ENCODE measurements at regions not wholly inside any gene's neighbourhood (a gene's known extent, or its start where the extent isn't known, plus 50 kb on each side); places are given as distances from the start of the nearest gene placed in this dataset.

DNA sequence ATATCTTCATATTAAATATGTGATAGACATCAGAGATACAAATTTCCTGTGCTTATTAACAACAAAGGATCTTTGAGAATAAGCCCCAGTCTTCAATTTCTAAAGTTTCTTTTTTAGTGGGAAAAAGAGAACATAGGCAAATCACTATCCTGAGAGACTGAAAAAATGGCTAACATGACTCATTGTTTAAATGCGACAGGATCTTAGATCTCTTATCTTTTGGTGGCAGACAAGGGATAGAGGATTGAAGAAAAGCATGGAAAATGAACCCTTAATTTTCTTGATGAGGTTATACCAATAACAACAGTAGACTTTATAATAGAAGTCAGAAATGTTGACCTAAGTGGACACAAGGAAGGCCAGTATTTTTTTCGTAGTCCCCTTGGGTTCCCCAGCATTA, 178.6 kb upstream of the MAP3K7 start:
- CTCF ChIA-PET = no interaction called here
- intact Hi-C loops (cut with micrococcal nuclease) = no loop called here
- Mint-ChIP-seq H3K27ac (no peak overlapping the region), H3K27me3 (ENCODE audit: low read depth) (peaks cover 5% of the 10 kb centered on the region), H3K4me1 (ENCODE audit: low read depth) (no peaks in the 10 kb centered on the region), H3K9me3 (no peaks in the 10 kb centered on the region), H3K36me3 (ENCODE audit: low read depth) (no peaks in the 10 kb centered on the region), H3K4me3 (no peak overlapping the region)
- DNase-seq = no peak

- H3K36me3 Mint-ChIP-seq (ENCODE audit: low read depth) = no peaks in the 10 kb centered on the region
- no peak overlapping the region for H3K4me3 Mint-ChIP-seq
- no peak overlapping the region for H3K27ac Mint-ChIP-seq
- no peaks in the 10 kb centered on the region for H3K9me3 Mint-ChIP-seq
- peaks cover 10% of the 10 kb centered on the region for H3K27me3 Mint-ChIP-seq (ENCODE audit: low read depth)
- CTCF ChIA-PET = no interaction called here
- no peak for DNase-seq
- no peaks in the 10 kb centered on the region for H3K4me1 Mint-ChIP-seq (ENCODE audit: low read depth)
- intact Hi-C loops (cut with micrococcal nuclease) = no loop called here
Observed at GRCh38 chr6:90764001-90764400, 177.1 kb upstream of the MAP3K7 start.

DNA sequence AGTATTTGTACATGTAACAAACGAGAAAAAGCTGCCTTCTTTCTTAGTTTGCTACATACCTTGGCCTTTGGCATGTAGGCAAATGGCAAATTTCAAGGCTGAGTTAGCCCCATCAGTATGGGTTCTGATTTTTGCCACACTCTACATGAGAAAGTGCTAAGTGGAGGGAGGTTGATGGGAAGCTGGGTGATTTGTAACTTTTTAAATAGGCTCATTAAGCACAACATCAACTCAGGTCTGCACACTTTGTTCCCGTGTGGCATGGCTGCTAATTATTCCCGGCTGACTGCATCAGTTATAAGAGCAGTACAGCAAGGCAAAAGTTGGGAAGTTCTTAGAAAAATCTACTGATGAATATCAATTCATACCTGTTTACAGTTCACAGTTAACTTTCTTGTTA, 172.8 kb upstream of the MAP3K7 start:
- peaks cover 14% of the 10 kb centered on the region for H3K27me3 Mint-ChIP-seq (ENCODE audit: low read depth)
- no peak for DNase-seq
- H3K9me3 Mint-ChIP-seq = no peaks in the 10 kb centered on the region
- H3K27ac Mint-ChIP-seq = no peak overlapping the region
- no peaks in the 10 kb centered on the region for H3K4me1 Mint-ChIP-seq (ENCODE audit: low read depth)
- no peaks in the 10 kb centered on the region for H3K36me3 Mint-ChIP-seq (ENCODE audit: low read depth)
- CTCF ChIA-PET = no interaction called here
- no peak overlapping the region for H3K4me3 Mint-ChIP-seq
- intact Hi-C loops (cut with micrococcal nuclease) = no loop called here

DNA sequence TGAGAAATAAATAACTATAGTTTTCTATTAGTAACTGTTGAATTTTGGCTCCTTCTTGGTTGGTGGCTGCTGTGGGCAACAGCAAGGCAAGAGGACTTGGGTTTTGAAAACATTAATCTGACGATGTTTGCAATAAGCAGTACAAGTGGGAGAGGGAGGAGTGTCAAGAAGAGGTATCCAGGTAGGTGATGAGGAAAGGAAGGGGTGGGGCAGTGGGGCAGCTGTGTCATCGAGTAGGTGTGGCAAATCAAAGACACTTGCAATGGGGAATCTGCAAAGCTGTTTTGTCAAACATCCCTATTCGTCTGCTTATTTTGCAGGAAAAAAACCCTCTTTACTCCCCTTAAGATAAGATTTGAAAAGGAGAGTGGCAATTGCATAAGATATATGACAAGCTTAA, 171.9 kb upstream of the MAP3K7 start:
- peaks cover 12% of the 10 kb centered on the region for H3K27me3 Mint-ChIP-seq (ENCODE audit: low read depth)
- no peak overlapping the region for H3K4me3 Mint-ChIP-seq
- CTCF ChIA-PET = no interaction called here
- H3K9me3 Mint-ChIP-seq = no peaks in the 10 kb centered on the region
- H3K36me3 Mint-ChIP-seq (ENCODE audit: low read depth) = no peaks in the 10 kb centered on the region
- H3K4me1 Mint-ChIP-seq (ENCODE audit: low read depth) = no peaks in the 10 kb centered on the region
- no peak for DNase-seq
- no peak overlapping the region for H3K27ac Mint-ChIP-seq
- intact Hi-C loops (cut with micrococcal nuclease) = no loop called here

- no peak overlapping the region for H3K4me3 Mint-ChIP-seq
- CTCF ChIA-PET = interaction anchor here (0.5 kb wide), 1 partner anchor 345 kb away, joined by 4 read pairs; no protein-coding TSS in a partner anchor
- H3K27ac Mint-ChIP-seq = no peak overlapping the region
- intact Hi-C loops (cut with micrococcal nuclease) = no loop called here
- no peaks in the 10 kb centered on the region for H3K9me3 Mint-ChIP-seq
- peaks cover 13% of the 10 kb centered on the region for H3K27me3 Mint-ChIP-seq (ENCODE audit: low read depth)
- no peaks in the 10 kb centered on the region for H3K36me3 Mint-ChIP-seq (ENCODE audit: low read depth)
- no peak for DNase-seq
- H3K4me1 Mint-ChIP-seq (ENCODE audit: low read depth) = no peaks in the 10 kb centered on the region
Observed at GRCh38 chr6:90753820-90754643, 167.2 kb upstream of the MAP3K7 start.

DNA sequence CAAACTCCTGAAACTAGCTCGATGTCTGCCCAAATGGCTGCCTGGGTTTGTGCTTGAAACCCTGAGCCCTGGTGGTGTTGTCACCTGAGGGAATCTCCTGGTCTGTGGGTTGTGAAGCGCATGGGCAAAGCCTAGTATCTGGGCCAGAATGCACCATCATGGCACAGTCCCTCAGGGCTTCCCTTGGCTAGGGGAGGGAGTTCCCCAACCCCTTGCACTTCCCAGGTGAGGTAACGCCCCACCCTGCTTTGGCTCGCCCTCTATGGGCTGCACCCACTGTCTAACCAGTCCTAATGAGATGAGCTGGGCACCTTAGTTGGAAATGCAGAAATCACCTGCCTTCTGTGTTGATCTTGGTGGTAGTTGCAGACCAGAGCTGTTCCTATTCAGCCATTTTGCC, 152.9 kb upstream of the MAP3K7 start:
- DNase-seq = no peak
- H3K36me3 Mint-ChIP-seq (ENCODE audit: low read depth) = no peaks in the 10 kb centered on the region
- no peaks in the 10 kb centered on the region for H3K9me3 Mint-ChIP-seq
- H3K27ac Mint-ChIP-seq = no peak overlapping the region
- intact Hi-C loops (cut with micrococcal nuclease) = no loop called here
- no peaks in the 10 kb centered on the region for H3K4me1 Mint-ChIP-seq (ENCODE audit: low read depth)
- no peaks in the 10 kb centered on the region for H3K27me3 Mint-ChIP-seq (ENCODE audit: low read depth)
- CTCF ChIA-PET = interaction anchor here (0.7 to 0.8 kb wide), 2 partner anchors 13 to 45 kb away, joined by 3 to 4 read pairs; no protein-coding TSS in a partner anchor
- no peak overlapping the region for H3K4me3 Mint-ChIP-seq

DNA sequence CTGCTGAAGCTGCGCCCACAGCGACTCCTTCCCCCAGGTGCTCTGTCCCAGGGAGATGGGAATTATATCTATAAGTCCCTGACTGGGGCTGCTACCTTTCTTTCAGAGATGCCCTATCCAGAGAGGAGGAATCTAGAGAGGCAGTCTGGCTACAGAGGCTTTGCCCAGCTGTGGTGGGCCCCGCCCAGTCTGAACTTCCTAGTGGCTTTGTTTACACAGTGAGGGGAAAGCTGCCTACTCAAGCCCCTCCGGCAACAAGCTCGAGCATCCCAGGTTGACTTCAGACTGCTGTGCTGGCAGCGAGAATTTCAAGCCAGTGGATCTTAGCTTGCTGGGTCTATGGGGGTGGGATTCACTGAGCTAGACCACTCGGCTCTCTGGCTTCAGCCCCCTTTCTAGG, 152.5 kb upstream of the MAP3K7 start:
- intact Hi-C loops (cut with micrococcal nuclease) = no loop called here
- Mint-ChIP-seq H3K9me3 (peaks cover 3% of the 10 kb centered on the region), H3K27me3 (ENCODE audit: low read depth) (no peaks in the 10 kb centered on the region), H3K36me3 (ENCODE audit: low read depth) (no peaks in the 10 kb centered on the region), H3K4me1 (ENCODE audit: low read depth) (no peaks in the 10 kb centered on the region), H3K27ac (no peak overlapping the region), H3K4me3 (no peak overlapping the region)
- CTCF ChIA-PET = interaction anchor here (0.7 to 0.8 kb wide), 2 partner anchors 13 to 44 kb away, joined by 3 to 4 read pairs; no protein-coding TSS in a partner anchor
- no peak for DNase-seq

- peaks cover 4% of the 10 kb centered on the region for H3K27me3 Mint-ChIP-seq (ENCODE audit: low read depth)
- CTCF ChIA-PET = no interaction called here
- intact Hi-C loops (cut with micrococcal nuclease) = no loop called here
Observed at GRCh38 chr6:90730151-90730673, 143.3 kb upstream of the MAP3K7 start.

DNA sequence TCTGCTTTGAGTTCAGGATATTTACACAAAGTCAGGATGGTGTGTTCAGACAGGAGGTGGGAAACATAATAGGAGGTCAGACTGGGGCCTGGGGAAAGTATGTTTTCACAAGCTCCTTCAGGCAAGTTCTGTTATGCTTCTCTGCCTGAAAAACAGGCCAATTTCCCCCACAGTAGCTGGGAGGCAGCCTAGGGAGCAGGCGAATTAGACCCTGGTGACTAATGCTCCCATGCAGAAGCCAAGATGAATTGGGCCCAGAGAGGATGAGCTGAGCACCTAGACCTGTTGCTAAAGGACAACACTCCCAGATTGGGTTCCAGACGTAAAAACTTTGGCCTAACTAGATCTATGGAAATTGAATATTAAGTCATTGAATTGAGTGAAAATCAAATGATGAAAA, 142.2 kb upstream of the MAP3K7 start:
- H3K4me3 Mint-ChIP-seq = no peak overlapping the region
- H3K27me3 Mint-ChIP-seq (ENCODE audit: low read depth) = peaks cover 6% of the 10 kb centered on the region
- H3K36me3 Mint-ChIP-seq (ENCODE audit: low read depth) = no peaks in the 10 kb centered on the region
- intact Hi-C loops (cut with micrococcal nuclease) = no loop called here
- no peak for DNase-seq
- H3K9me3 Mint-ChIP-seq = peaks cover 4% of the 10 kb centered on the region
- H3K4me1 Mint-ChIP-seq (ENCODE audit: low read depth) = no peaks in the 10 kb centered on the region
- no peak overlapping the region for H3K27ac Mint-ChIP-seq
- CTCF ChIA-PET = no interaction called here

More at GRCh38 chr6:90730151-90730673, 143.3 kb upstream of the MAP3K7 start:
- Mint-ChIP-seq H3K27ac (no peak overlapping the region), H3K4me3 (no peak overlapping the region), H3K9me3 (peaks cover 9% of the 10 kb centered on the region), H3K4me1 (ENCODE audit: low read depth) (no peaks in the 10 kb centered on the region), H3K36me3 (ENCODE audit: low read depth) (no peaks in the 10 kb centered on the region)
- no peak for DNase-seq

GRCh38 chr6:90722648-90723047, 135.8 kb upstream of the MAP3K7 start:
- DNase-seq = no peak
- H3K36me3 Mint-ChIP-seq (ENCODE audit: low read depth) = no peaks in the 10 kb centered on the region
- intact Hi-C loops (cut with micrococcal nuclease) = no loop called here
- no peaks in the 10 kb centered on the region for H3K9me3 Mint-ChIP-seq
- peaks cover 11% of the 10 kb centered on the region for H3K4me1 Mint-ChIP-seq (ENCODE audit: low read depth)
- H3K27ac Mint-ChIP-seq = no peak overlapping the region
- H3K27me3 Mint-ChIP-seq (ENCODE audit: low read depth) = peaks cover 8% of the 10 kb centered on the region
- no peak overlapping the region for H3K4me3 Mint-ChIP-seq
- CTCF ChIA-PET = no interaction called here

DNA sequence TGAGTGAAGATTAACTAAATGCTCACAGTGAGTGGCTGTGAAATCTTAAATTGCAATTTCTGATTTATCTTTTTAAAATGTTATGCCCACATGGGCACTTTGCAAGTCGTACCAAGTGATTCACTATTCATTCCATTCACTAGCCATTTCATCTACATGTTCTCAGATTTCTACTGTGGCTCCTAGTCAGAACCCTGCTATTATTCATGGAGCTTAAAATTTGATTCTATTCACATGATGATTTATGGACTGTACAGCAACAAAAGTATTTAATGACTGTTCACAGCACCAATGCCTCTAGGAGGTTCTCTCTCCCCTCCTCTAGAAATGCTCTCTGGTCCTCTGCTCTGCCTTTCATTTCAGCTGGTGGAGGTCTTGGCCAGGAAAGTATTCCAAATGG, 133.5 kb upstream of the MAP3K7 start:
- intact Hi-C loops (cut with micrococcal nuclease) = no loop called here
- Mint-ChIP-seq H3K9me3 (no peaks in the 10 kb centered on the region), H3K4me3 (no peak overlapping the region), H3K36me3 (ENCODE audit: low read depth) (no peaks in the 10 kb centered on the region), H3K27me3 (ENCODE audit: low read depth) (peaks cover 10% of the 10 kb centered on the region), H3K27ac (no peak overlapping the region), H3K4me1 (ENCODE audit: low read depth) (peaks cover 11% of the 10 kb centered on the region)
- CTCF ChIA-PET = no interaction called here
- DNase-seq = no peak

DNA sequence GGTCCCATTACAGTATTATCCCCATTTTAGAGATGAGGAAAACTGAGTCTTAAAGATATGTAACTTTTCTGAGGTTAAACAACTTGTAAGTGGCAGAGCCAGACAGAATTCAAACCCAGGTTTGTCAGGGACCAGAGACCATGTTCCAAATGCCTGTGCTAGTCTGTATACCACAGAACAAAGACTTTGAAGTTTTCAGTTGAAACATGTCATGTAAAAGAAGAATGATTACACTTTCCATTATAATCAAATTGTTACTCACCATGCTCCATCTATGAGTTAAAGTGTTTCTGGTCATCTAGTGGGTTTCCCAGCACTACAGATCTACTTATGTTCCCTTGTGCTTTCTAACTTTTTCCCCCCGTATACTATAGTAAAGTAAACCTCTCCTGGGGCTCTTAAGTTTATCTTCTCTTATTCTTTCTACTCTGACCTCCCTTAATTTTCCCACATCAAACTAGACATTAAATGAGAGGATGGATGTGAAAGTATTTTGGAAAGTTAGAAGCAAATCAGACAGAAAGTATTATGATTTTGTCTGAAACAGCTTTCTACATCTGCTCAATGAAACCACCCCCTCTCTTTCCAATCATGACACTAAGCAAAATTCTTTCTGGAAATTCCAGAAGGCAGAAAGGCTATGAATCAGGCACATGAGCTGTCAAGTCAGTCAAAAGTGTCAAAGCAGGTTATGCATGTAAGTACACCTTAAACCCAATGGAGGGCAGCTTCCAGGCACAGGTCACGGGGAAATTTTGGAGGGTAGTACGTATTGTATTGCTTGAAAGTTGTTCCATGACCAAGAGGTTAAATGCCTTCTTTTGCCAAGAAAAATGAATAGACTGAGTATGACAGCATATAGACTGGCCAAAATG, 132.7 kb upstream of the MAP3K7 start:
- Mint-ChIP-seq H3K9me3 (no peaks in the 10 kb centered on the region), H3K4me1 (ENCODE audit: low read depth) (peaks cover 11% of the 10 kb centered on the region), H3K27me3 (ENCODE audit: low read depth) (peaks cover 7% of the 10 kb centered on the region), H3K36me3 (ENCODE audit: low read depth) (no peaks in the 10 kb centered on the region), H3K4me3 (no peak overlapping the region), H3K27ac (peak overlapping the region; percentile 32)
- intact Hi-C loops (cut with micrococcal nuclease) = no loop called here
- DNase-seq = peak; percentile 7
- CTCF ChIA-PET = no interaction called here
